ENCODE measurements at regions not wholly inside any gene's neighbourhood (a gene's known extent, or its start where the extent isn't known, plus 50 kb on each side); places are given as distances from the start of the nearest gene placed in this dataset.

GRCh38 chr11:35082321-35083180 is 56.4 kb upstream of the CD44 start:
- Mint-ChIP-seq H3K27ac (no peak overlapping the region), H3K4me3 (no peak overlapping the region)

GRCh38 chr11:35083181-35083430 is 55.9 kb upstream of the CD44 start:
- Mint-ChIP-seq H3K9me3 (no peaks in the 10 kb centered on the region), H3K27me3 (peaks cover 4% of the 10 kb centered on the region), H3K27ac (no peak overlapping the region), H3K4me3 (no peak overlapping the region), H3K36me3 (peaks cover 3% of the 10 kb centered on the region), H3K4me1 (ENCODE audit: unreplicated experiment) (peaks cover 21% of the 10 kb centered on the region)
- TF ChIP-seq, protein P1, sequence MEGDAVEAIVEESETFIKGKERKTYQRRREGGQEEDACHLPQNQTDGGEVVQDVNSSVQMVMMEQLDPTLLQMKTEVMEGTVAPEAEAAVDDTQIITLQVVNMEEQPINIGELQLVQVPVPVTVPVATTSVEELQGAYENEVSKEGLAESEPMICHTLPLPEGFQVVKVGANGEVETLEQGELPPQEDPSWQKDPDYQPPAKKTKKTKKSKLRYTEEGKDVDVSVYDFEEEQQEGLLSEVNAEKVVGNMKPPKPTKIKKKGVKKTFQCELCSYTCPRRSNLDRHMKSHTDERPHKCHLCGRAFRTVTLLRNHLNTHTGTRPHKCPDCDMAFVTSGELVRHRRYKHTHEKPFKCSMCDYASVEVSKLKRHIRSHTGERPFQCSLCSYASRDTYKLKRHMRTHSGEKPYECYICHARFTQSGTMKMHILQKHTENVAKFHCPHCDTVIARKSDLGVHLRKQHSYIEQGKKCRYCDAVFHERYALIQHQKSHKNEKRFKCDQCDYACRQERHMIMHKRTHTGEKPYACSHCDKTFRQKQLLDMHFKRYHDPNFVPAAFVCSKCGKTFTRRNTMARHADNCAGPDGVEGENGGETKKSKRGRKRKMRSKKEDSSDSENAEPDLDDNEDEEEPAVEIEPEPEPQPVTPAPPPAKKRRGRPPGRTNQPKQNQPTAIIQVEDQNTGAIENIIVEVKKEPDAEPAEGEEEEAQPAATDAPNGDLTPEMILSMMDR (conservative IDR thresholded peaks at IDR 0.05): no peak
- no peak for DNase-seq (ENCODE audit: extremely low spot score, unreplicated experiment)

More at GRCh38 chr11:35082321-35083180, 56.4 kb upstream of the CD44 start:
- TF ChIP-seq, protein P1 (conservative IDR thresholded peaks at IDR 0.05): no peak
- H3K27me3 Mint-ChIP-seq: peaks cover 4% of the 10 kb centered on the region
- no peak for DNase-seq (ENCODE audit: extremely low spot score, unreplicated experiment)
- peaks cover 21% of the 10 kb centered on the region for H3K4me1 Mint-ChIP-seq (ENCODE audit: unreplicated experiment)
- H3K9me3 Mint-ChIP-seq: no peaks in the 10 kb centered on the region
- peaks cover 3% of the 10 kb centered on the region for H3K36me3 Mint-ChIP-seq

- Mint-ChIP-seq H3K36me3 (peaks cover 3% of the 10 kb centered on the region), H3K27me3 (peaks cover 4% of the 10 kb centered on the region), H3K4me1 (ENCODE audit: unreplicated experiment) (peaks cover 26% of the 10 kb centered on the region), H3K4me3 (no peak overlapping the region), H3K27ac (no peak overlapping the region), H3K9me3 (peaks cover 4% of the 10 kb centered on the region)
- no peak for DNase-seq (ENCODE audit: extremely low spot score, unreplicated experiment)
- TF ChIP-seq, protein P1 (conservative IDR thresholded peaks at IDR 0.05): no peak
Observed at GRCh38 chr11:35083431-35084238, 55.3 kb upstream of the CD44 start.

- peaks cover 7% of the 10 kb centered on the region for H3K9me3 Mint-ChIP-seq
- H3K27me3 Mint-ChIP-seq: peaks cover 4% of the 10 kb centered on the region
- no peak overlapping the region for H3K27ac Mint-ChIP-seq
Observed at GRCh38 chr11:35084817-35085440, 54.0 kb upstream of the CD44 start.

GRCh38 chr11:35085531-35086165 is 53.3 kb upstream of the CD44 start:
- H3K9me3 Mint-ChIP-seq: peaks cover 7% of the 10 kb centered on the region
- peaks cover 4% of the 10 kb centered on the region for H3K27me3 Mint-ChIP-seq
- no peak overlapping the region for H3K4me3 Mint-ChIP-seq
- H3K4me1 Mint-ChIP-seq (ENCODE audit: unreplicated experiment): peaks cover 29% of the 10 kb centered on the region
- H3K27ac Mint-ChIP-seq: no peak overlapping the region
- peaks cover 3% of the 10 kb centered on the region for H3K36me3 Mint-ChIP-seq
- no peak for DNase-seq (ENCODE audit: extremely low spot score, unreplicated experiment)
- TF ChIP-seq, protein P1 (conservative IDR thresholded peaks at IDR 0.05): no peak

More at GRCh38 chr11:35084817-35085440, 54.0 kb upstream of the CD44 start:
- TF ChIP-seq, protein P1 (conservative IDR thresholded peaks at IDR 0.05): no peak
- DNase-seq (ENCODE audit: extremely low spot score, unreplicated experiment): no peak
- Mint-ChIP-seq H3K4me1 (ENCODE audit: unreplicated experiment) (peaks cover 29% of the 10 kb centered on the region), H3K36me3 (peaks cover 3% of the 10 kb centered on the region), H3K4me3 (no peak overlapping the region)
